ENCODE measurements at regions not wholly inside any gene's neighbourhood (a gene's known extent, or its start where the extent isn't known, plus 50 kb on each side); places are given as distances from the start of the nearest gene placed in this dataset.

- DNase-seq, result no peak
Observed at GRCh38 chrX:7789200-7789599, 53.8 kb upstream of the VCX start.

DNA sequence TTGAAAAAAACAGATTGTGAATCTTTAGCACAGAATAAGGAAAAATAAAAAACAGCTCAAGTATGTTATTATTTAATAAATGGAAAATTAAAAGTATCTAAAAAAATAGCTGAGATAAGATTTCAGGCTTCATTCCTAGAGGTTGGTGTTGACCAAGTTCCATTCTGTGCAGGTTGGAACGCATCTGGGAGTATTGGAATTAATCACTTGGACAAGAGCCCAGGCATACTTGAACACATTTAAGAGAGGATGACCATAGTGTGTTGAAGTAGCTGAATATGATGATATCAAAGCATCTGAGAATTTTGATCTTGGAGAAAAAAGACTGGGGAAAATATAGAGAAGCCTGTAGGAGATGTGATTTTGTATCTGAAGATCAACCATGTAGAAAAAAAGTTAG lies 54.6 kb upstream of the VCX start:
- no peak for DNase-seq

GRCh38 chrX:7787714-7788113 lies 55.3 kb upstream of the VCX start:
- no peak for DNase-seq

- DNase-seq, result no peak
Observed at GRCh38 chrX:7784580-7784979, 58.4 kb upstream of the VCX start.

GRCh38 chrX:7779644-7780043 lies 63.3 kb upstream of the VCX start:
- no peak for DNase-seq

DNA sequence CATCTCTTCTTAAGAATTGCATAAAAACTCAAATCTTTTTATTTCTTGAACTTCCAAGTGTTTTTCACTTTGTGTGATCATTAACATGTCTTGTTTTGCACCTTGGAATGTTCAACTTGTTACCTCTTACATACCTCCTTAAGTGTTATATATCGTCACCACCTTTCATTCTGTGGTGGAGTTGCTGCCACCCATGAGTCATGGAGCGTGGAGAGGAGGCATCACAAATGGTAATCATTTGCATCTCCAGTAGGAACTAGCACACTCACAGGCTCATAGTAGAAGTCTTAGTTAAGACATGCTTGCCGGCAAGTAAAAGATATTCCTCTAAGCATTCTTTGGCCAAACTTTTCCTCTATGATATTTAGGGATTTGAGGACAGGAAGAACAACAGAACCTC lies 67.0 kb upstream of the VCX start:
- no peak for DNase-seq

DNA sequence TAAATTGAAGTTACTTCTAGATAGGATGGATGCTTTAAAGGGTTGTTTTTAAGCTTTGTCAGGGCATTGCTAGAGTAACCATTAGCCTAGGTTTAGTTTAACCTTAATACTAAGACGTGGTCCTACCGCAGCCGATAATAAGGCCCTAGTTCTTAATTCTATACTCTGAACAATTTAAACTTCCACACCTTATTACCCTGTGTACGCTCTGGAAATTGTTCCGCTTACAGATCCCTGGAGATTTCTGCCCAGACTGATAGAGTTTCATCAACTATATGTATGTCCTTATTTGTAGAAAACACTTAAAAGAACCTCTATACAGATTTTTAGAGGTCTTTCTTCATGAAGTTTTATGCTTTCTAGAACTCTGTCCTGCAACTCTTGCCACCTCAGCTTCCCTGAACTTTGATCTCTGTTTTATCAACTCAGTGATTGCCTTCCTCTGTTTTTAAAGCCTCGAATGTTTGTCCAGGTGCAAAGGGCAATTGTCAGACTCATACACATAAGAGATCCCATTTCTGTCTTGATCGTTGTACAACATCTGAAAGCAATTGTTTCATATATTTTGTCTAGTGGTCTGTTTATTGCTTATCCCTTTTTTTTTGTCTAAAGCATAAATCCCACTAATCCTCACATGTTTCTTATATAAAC lies 71.1 kb upstream of the VCX start:
- no peak for DNase-seq

DNA sequence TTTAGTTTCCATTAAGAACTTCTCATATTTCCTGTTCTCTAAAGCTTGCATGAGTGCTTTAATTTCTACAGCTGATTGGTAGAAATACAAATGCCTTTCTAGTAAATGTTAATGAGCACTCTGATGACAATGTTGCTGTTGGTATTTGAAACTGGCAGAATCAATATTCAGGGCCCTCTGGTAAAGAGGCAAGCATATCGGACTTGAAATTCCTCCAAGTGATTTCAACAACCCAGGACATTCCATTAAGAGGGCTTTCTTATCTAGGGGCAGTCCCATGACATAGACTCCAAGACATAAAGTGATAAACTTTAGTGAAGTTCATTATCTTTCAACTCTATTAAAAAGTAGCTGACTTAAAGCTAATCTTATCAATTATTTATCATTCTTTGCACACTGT lies 83.1 kb upstream of the VCX start:
- no peak for DNase-seq

GRCh38 chrX:7746856-7747255 lies 96.1 kb upstream of the VCX start:
- DNase-seq, result no peak

GRCh38 chrX:7730071-7730470 lies 112.9 kb upstream of the VCX start:
- no peak for DNase-seq

DNA sequence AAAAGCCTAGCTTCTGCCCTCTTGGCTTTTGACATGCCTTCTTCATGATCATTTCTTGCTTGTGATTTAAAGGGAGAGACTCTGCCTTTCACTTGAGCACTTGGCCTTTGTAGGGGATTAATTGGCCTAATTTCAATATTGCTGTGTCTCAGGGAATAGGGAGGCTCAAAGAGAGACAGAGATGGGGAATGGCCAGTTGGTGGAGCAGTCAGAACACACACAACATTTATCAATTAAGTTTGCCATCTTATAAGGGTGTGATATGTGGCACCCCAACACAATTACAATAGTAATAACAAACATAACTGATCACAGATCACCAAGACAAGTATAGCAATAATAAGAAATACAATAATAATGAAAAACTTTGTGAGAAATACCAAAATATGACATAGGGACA lies 122.5 kb upstream of the VCX start:
- DNase-seq, result no peak

- DNase-seq, result no peak
Observed at GRCh38 chrX:7714351-7714750, 128.6 kb upstream of the VCX start.

DNA sequence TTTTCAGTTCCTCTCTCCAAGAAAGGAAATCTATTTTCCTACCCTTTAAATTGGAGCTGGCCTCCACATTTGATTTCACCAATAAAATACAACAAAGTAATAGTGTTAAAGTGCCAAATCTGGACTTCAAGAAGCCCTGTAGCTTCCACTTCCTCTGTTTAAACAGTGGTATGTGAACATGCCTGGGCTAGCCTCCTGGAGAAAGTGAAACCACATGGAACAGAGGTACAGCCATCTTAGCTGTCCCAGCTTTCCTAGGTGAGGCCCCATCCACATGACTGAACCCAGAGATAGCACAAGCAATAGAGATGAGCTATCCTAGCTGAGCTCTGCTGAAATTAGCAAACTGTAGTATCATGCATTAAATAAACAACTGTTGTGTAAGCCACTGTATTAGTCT lies 131.8 kb upstream of the VCX start:
- DNase-seq, result no peak

- DNase-seq, result no peak
Observed at GRCh38 chrX:7709845-7710244, 133.1 kb upstream of the VCX start.

DNA sequence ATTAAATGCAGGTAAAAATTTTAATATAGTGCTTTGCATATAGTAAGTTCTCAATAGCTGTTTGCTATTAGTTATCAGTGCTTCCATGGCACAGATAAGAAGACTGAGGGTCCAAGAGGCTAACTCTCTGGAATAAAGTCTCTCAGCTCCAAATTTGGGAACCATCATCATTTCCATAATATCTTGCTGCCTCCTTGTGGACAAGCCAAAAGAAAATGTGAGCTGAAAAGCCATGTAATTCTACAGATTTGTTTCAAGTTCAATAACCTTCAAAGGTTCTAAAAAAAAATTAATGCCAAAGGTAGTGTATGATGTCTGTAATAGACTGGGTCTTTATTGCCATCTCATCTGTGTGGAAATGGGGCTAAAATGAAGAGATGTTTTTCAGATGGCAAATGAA lies 136.9 kb upstream of the VCX start:
- no peak for DNase-seq

- DNase-seq, result no peak
Observed at GRCh38 chrX:7704205-7704604, 138.8 kb upstream of the VCX start.

GRCh38 chrX:7698248-7698647 lies 144.7 kb upstream of the VCX start:
- DNase-seq, result no peak

DNA sequence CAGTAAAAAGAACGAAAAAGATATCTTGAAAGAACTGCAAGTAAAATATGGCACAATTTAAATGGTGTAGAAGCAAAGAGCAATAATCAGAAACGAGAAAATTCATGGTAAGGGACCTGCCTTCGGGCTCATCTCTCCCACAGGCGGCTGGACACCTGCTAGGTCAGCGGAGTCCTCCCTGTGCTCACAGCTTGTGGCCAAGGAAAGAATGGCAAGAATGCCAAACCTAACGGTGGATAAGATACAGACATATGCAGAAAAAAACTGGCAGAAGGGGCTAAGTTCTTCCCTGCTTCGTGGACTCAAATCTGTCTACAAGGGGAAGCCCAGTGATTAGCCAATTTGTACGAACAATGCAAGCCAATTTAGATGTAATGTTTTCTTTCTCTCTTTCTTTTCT lies 152.1 kb upstream of the VCX start:
- no peak for DNase-seq

- no peak for DNase-seq
Observed at GRCh38 chrX:7689791-7690412, 153.1 kb upstream of the VCX start.

- no peak for DNase-seq
Observed at GRCh38 chrX:7680181-7680580, 162.8 kb upstream of the VCX start.

GRCh38 chrX:7654316-7654715 lies 188.7 kb upstream of the VCX start:
- no peak for DNase-seq

DNA sequence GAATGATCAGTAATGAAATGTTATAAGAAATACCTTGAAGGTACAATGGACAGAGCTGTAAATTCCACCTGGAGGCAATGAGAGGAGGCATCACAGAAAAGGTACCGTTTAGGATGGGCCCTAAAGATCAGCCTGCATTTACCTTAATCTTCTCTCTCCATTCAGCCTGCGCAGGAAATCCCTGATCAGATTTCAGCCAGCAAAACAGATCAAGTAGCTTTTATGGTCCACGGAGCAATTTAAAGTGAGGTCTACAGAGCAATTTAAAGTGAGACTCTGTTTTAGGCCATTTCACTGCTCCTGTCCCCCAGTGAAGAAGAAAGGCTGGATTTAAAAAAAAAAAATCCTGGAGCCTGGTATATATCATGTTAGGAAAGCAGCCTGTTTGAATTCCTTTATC lies 195.1 kb upstream of the VCX start:
- no peak for DNase-seq

- DNase-seq, result no peak
Observed at GRCh38 chrX:7641141-7641540, 201.8 kb upstream of the VCX start.

DNA sequence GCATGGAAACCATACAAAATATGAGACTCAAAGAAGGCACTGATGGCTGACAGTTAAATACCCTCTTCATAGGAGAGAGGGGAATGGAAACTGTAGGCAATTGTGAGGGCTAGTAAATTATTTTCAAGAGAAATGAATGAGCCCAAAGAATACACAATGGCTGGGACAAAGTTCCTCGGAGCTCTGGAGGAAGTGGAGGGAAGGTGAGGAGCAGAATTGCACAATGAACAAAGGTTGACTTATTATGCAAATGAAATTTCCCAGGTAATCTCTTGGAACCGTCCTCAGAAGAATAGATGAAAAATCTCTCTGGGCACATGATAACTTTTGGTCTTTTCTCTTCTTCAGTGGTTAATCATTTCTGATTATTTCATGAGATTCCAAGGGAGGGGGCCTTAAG lies 202.6 kb upstream of the VCX start:
- DNase-seq, result no peak

DNA sequence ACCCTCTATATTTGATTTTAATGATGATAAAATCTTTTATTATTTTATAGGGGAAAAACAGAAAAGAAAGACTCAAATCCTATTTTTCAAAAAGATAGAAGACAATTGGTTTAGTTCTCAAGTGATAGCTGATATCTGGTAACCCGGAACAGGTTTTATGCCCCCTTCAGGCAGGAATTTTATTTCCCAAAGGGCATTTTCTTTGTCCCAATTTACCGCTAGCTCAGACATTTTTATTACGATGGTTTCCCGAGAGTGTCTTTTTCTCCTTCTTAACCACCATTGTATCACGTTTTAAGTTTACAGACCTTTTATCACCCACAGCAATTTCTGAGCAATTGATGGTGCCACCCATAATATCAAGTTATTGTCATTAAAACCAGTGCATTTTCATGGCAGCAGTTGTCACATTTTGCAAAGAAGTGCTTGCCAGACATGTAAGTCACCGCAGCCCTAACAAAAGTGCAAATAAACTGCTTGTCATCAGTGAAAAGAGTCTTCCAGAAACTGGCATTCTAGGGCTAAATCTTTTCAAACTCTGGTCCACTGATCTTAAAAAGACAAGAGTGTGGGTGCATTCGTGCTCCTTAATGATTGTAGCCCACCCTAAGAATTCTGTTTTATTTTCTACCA lies 204.8 kb upstream of the VCX start:
- DNase-seq, result no peak
